Hepatocyte (in vitro differentiated cells): ENCODE measurements at regions not wholly inside any gene's neighbourhood (a gene's known extent, or its start where the extent isn't known, plus 50 kb on each side); places are given as distances from the start of the nearest gene placed in this dataset.

Source experiments
- DNase-seq: peaks from one replicate; pipeline ENCODE4 v3.0.0-alpha.2; 2016; ENCODE audit warnings: low spot score
- H2AFZ ChIP-seq: fragments of 200-600 bp; sonication (generic); 2 replicates; pipeline ENCODE4 v1.6.0; 2016; ENCODE audit warnings: antibody characterized with exemption, mild to moderate bottlenecking
- H3K27ac ChIP-seq: fragments of 200-600 bp; sonication (generic); 2 replicates; pipeline ENCODE4 v1.5.1; 2016; ENCODE audit warnings: mild to moderate bottlenecking
- H3K27me3 ChIP-seq: fragments of 200-600 bp; sonication (generic); 2 replicates; pipeline ENCODE4 v1.6.1; 2016
- H3K36me3 ChIP-seq: fragments of 200-600 bp; sonication (generic); replicated peaks from 2 replicates; pipeline ENCODE4 v1.5.1; 2016; ENCODE audit warnings: low read depth; ENCODE audit not compliant: insufficient read depth
- H3K4me1 ChIP-seq: fragments of 200-600 bp; sonication (generic); 2 replicates; pipeline ENCODE4 v1.5.1; 2016; ENCODE audit warnings: mild to moderate bottlenecking, moderate library complexity; ENCODE audit not compliant: insufficient read depth
- H3K4me2 ChIP-seq: fragments of 200-600 bp; sonication (generic); 2 replicates; pipeline ENCODE4 v1.6.0; 2016
- H3K4me3 ChIP-seq: fragments of 200-600 bp; sonication (generic); 2 replicates; pipeline ENCODE4 v1.5.1; 2016; ENCODE audit warnings: mild to moderate bottlenecking
- H3K79me2 ChIP-seq: fragments of 200-600 bp; sonication (generic); 2 replicates; pipeline ENCODE4 v1.6.0; 2017; ENCODE audit warnings: mild to moderate bottlenecking
- H3K9me2 ChIP-seq: fragments of 200-600 bp; sonication (generic); replicated peaks from 2 replicates; pipeline ENCODE4 v1.6.0; 2017; ENCODE audit warnings: mild to moderate bottlenecking; ENCODE audit not compliant: insufficient read depth
- H3K9me3 ChIP-seq: fragments of 200-600 bp; sonication (generic); 2 replicates; pipeline ENCODE4 v1.5.1; 2016; ENCODE audit warnings: low read depth, mild to moderate bottlenecking
- H4K20me1 ChIP-seq: fragments of 200-600 bp; sonication (generic); 2 replicates; pipeline ENCODE4 v1.6.0; 2016; ENCODE audit warnings: mild to moderate bottlenecking; ENCODE audit not compliant: insufficient read depth, poor library complexity, severe bottlenecking
- EZH2 ChIP-seq: fragments of 200-600 bp; sonication (generic); IDR thresholded peaks from 2 replicates; pipeline ENCODE4 v1.6.1; 2016; ENCODE audit warnings: antibody characterized with exemption, mild to moderate bottlenecking, borderline replicate concordance
- EZH2phosphoT487 ChIP-seq: fragments of 200-600 bp; sonication (generic); IDR thresholded peaks from one replicate; pipeline ENCODE4 v1.6.1; 2018; ENCODE audit warnings: antibody characterized with exemption, mild to moderate bottlenecking, low read depth, moderate library complexity; ENCODE audit not compliant: unreplicated experiment, severe bottlenecking
- WGBS: methylation state at CpG from one replicate; pipeline ENCODE4 v1.1.6; 2016; ENCODE audit warnings: low lambda C conversion rate; ENCODE audit errors: missing lambda C conversion rate; 5-methylcytosine and 5-hydroxymethylcytosine counted together
- TF ChIP-seq, protein P1 (sequence below): fragments of 200-600 bp; sonication (generic); IDR thresholded peaks from 2 replicates; pipeline ENCODE4 v1.5.1; 2016; ENCODE audit warnings: antibody characterized with exemption, mild to moderate bottlenecking; ENCODE audit not compliant: poor library complexity

DNA sequence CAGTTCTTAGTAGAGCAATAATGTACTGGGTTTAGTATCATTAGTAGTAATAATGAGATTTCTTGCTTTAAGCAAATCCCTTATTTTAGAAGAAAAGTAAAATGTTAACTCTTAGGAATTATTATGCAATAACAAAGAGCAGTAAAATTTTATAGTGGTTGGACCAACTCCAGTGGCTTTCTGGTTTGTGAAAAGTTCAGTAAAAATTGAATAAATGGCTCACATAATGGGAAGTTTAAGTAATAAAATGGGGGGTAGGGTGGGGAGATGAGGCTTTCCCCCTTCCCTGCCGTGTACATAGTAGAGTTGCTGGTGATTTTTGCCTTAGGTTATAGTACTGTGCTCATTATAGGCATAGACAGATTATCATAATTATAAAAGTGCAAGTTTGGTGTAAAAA, 250.5 kb upstream of the ATP2B1 start:
- H3K27me3 ChIP-seq = no peaks in the 10 kb centered on the region
- H3K79me2 ChIP-seq = no peaks in the 10 kb centered on the region
- H3K27ac ChIP-seq = no peak overlapping the region
- H3K36me3 ChIP-seq = no peaks in the 10 kb centered on the region
- H3K4me1 ChIP-seq = peaks cover 7% of the 10 kb centered on the region
- WGBS = 46% methylated on average over 1 of the region's 1 CpG
- H3K4me2 ChIP-seq = no peak overlapping the region
- DNase-seq = no peak
- no peaks in the 10 kb centered on the region for H3K9me2 ChIP-seq
- H2AFZ ChIP-seq = no peak overlapping the region
- no peak overlapping the region for H3K4me3 ChIP-seq
- no peaks in the 10 kb centered on the region for H4K20me1 ChIP-seq
- TF ChIP-seq EZH2phosphoT487 (no peak), EZH2 (no peak)
- H3K9me3 ChIP-seq = no peaks in the 10 kb centered on the region

DNA sequence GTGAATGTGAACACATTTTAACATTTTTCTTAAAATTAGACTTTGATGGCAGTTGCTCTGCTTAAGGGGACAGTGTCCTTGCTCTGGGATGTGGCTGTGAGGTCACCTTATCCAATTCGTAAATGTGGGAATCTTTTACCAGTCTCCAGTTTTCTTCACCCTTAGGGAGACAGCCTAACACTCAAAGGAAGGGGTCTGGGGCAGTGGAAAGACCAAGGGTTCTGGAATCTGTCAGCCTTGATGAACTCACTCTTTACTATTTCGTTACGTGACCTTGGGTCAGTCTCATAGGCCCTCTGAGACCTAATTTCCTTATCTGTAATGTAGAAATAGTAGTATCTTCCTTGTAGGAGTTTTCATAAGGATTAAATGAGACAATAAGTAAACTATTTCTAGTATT, 245.6 kb upstream of the ATP2B1 start:
- 81% methylated on average over 3 of the region's 3 CpGs for WGBS
- no peak for TF ChIP-seq EZH2
- no peak for TF ChIP-seq EZH2phosphoT487
- TF ChIP-seq, protein P1, sequence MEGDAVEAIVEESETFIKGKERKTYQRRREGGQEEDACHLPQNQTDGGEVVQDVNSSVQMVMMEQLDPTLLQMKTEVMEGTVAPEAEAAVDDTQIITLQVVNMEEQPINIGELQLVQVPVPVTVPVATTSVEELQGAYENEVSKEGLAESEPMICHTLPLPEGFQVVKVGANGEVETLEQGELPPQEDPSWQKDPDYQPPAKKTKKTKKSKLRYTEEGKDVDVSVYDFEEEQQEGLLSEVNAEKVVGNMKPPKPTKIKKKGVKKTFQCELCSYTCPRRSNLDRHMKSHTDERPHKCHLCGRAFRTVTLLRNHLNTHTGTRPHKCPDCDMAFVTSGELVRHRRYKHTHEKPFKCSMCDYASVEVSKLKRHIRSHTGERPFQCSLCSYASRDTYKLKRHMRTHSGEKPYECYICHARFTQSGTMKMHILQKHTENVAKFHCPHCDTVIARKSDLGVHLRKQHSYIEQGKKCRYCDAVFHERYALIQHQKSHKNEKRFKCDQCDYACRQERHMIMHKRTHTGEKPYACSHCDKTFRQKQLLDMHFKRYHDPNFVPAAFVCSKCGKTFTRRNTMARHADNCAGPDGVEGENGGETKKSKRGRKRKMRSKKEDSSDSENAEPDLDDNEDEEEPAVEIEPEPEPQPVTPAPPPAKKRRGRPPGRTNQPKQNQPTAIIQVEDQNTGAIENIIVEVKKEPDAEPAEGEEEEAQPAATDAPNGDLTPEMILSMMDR = no peak
- no peak overlapping the region for H3K4me2 ChIP-seq
- H3K9me2 ChIP-seq = no peaks in the 10 kb centered on the region
- no peaks in the 10 kb centered on the region for H3K79me2 ChIP-seq
- H3K4me1 ChIP-seq = peaks cover 17% of the 10 kb centered on the region
- no peaks in the 10 kb centered on the region for H3K36me3 ChIP-seq
- no peak overlapping the region for H2AFZ ChIP-seq
- H3K27ac ChIP-seq = no peak overlapping the region
- H4K20me1 ChIP-seq = no peaks in the 10 kb centered on the region
- no peaks in the 10 kb centered on the region for H3K27me3 ChIP-seq
- H3K9me3 ChIP-seq = no peaks in the 10 kb centered on the region
- no peak overlapping the region for H3K4me3 ChIP-seq
- DNase-seq = no peak

DNA sequence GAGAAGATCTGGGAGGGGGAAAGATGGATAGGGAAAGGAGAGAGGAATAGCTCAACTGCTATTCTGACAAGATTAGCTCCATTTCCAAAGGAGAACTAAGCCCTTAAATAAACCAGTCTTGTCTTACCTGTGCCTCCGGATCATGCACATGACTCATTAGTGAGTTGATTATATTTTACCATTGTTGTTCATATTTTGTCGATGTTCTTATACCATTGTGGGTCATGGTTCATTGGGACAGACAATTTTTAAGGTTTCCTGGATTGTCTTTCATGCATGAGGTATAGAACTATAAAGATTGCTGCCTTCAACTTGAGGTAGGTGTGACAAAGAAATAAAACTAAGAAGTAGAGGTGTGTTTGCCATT, 243.0 kb upstream of the ATP2B1 start:
- no peak for TF ChIP-seq EZH2
- TF ChIP-seq, protein P1 = no peak
- no peak for TF ChIP-seq EZH2phosphoT487
- H3K4me1 ChIP-seq = peaks cover 40% of the 10 kb centered on the region
- peak overlapping the region; percentile 86 for H3K27ac ChIP-seq
- no peaks in the 10 kb centered on the region for H3K9me2 ChIP-seq
- no peaks in the 10 kb centered on the region for H3K27me3 ChIP-seq
- no peak for DNase-seq
- H3K4me3 ChIP-seq = no peak overlapping the region
- H3K36me3 ChIP-seq = no peaks in the 10 kb centered on the region
- H3K4me2 ChIP-seq = no peak overlapping the region
- no peaks in the 10 kb centered on the region for H3K79me2 ChIP-seq
- H2AFZ ChIP-seq = no peak overlapping the region
- WGBS = 48% methylated on average over 2 of the region's 2 CpGs
- no peaks in the 10 kb centered on the region for H3K9me3 ChIP-seq
- H4K20me1 ChIP-seq = no peaks in the 10 kb centered on the region

DNA sequence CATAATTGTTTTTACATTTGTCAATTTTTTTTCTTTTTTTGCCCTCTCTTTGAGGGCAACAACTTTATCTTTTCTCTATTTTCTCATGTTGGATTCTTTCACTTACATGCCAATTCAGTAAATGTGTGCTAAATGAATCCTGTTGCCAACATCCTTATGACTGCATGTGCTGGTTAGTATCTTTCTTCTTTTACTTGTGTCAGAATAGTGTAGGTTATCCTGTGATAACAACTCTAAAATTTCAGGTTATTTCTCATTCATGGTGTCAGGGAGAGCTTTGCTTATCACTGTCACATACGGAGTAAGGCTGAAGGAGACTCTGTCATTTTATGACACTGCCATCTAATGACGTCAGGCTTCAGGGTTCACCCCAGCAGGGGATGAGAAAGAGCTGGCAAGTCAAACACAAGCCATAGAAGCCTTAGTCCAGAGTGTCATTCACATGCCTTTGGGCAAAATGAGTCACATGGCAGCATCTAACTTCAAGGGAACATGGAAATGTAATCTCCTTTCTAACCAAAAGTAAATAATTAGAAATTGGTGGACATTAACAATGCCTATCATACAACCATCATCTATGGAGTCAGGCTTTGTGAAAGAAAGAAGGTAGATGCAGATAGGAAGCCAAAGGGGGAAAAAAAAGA, 242.5 kb upstream of the ATP2B1 start:
- Histone ChIP-seq H3K4me3 (no peak overlapping the region), H3K4me1 (peaks cover 45% of the 10 kb centered on the region), H3K79me2 (no peaks in the 10 kb centered on the region), H2AFZ (no peak overlapping the region), H3K27ac (peak overlapping the region; percentile 86), H3K27me3 (no peaks in the 10 kb centered on the region), H3K4me2 (no peak overlapping the region), H4K20me1 (no peaks in the 10 kb centered on the region), H3K9me3 (no peaks in the 10 kb centered on the region), H3K9me2 (no peaks in the 10 kb centered on the region), H3K36me3 (no peaks in the 10 kb centered on the region)
- peak; percentile 78 for DNase-seq
- 25% methylated on average over 2 of the region's 2 CpGs for WGBS
- TF ChIP-seq EZH2 (no peak), EZH2phosphoT487 (no peak)
- TF ChIP-seq, protein P1 = no peak
